Liver (tissue), 8 donors: ENCODE measurements at regions not wholly inside any gene's neighbourhood (a gene's known extent, or its start where the extent isn't known, plus 50 kb on each side); places are given as distances from the start of the nearest gene placed in this dataset.

ENCODE experiments used
- DNase-seq: peaks from one replicate; pipeline ENCODE4 v3.0.0-alpha.2; 2017; ENCODE audit warnings: low spot score
- H3K27ac ChIP-seq, 2 donors: one replicate each; pipeline ENCODE4 v1.7.0; 2013; ENCODE audit warnings: inconsistent platforms in 2 of 2, low read length in 2 of 2, control low read depth in 1 of 2, low read depth in 1 of 2, mild to moderate bottlenecking in 1 of 2
- H3K27me3 ChIP-seq, 4 donors: one replicate each; pipeline versions ENCODE4 v1.6.1 to v1.7.0; 2013; ENCODE audit warnings: low read length in 3 of 4, inconsistent platforms in 1 of 4, mild to moderate bottlenecking in 1 of 4, moderate library complexity in 1 of 4; ENCODE audit not compliant: control insufficient read depth in 4 of 4, insufficient read depth in 4 of 4
- H3K36me3 ChIP-seq, 4 donors: one replicate each; pipeline versions ENCODE4 v1.6.1 to v1.7.0; 2013; ENCODE audit warnings: low read length in 3 of 4, mild to moderate bottlenecking in 3 of 4, low read depth in 1 of 4, moderate library complexity in 1 of 4; ENCODE audit not compliant: control insufficient read depth in 4 of 4, insufficient read depth in 3 of 4
- H3K4me1 ChIP-seq, 4 donors: one replicate each; pipeline versions ENCODE4 v1.6.1 to v1.7.0; 2013; ENCODE audit warnings: low read length in 3 of 4, mild to moderate bottlenecking in 3 of 4, moderate library complexity in 1 of 4; ENCODE audit not compliant: control insufficient read depth in 4 of 4, insufficient read depth in 4 of 4
- H3K4me3 ChIP-seq, 3 donors: one replicate each; pipeline versions ENCODE4 v1.6.1 to v1.7.0; 2013; ENCODE audit warnings: low read length in 3 of 3, control low read depth in 1 of 3, low read depth in 1 of 3, mild to moderate bottlenecking in 1 of 3
- H3K9ac ChIP-seq, 2 donors: one replicate each; pipeline ENCODE4 v1.7.0; 2013; ENCODE audit warnings: low read length in 2 of 2, mild to moderate bottlenecking in 2 of 2, moderate library complexity in 2 of 2, control low read depth in 1 of 2, low read depth in 1 of 2
- H3K9me3 ChIP-seq, 4 donors: one replicate each; pipeline versions ENCODE4 v1.6.1 to v1.7.0; 2013; ENCODE audit warnings: low read length in 3 of 4; ENCODE audit not compliant: control insufficient read depth in 4 of 4
- CTCF ChIP-seq: fragments of 150-350 bp; IDR thresholded peaks from 2 replicates; pipeline ENCODE4 v1.5.1; 2017; ENCODE audit warnings: improper control_type of control experiment, low read depth, low read length; ENCODE audit not compliant: missing input control
- EGR1 ChIP-seq, 2 donors: IDR thresholded peaks; 2 replicates each; pipeline ENCODE4 v1.6.1; 2016 to 2018; ENCODE audit warnings: antibody characterized with exemption in 2 of 2, low read depth in 2 of 2
- FOXA1 ChIP-seq: IDR thresholded peaks from 2 replicates; pipeline ENCODE4 v1.6.1; 2016; ENCODE audit warnings: antibody characterized with exemption
- GABPA ChIP-seq, 2 donors: IDR thresholded peaks in 1 of 2; conservative IDR thresholded peaks in 1 of 2; 2 replicates each; pipeline ENCODE4 v1.6.1; 2016; ENCODE audit warnings: antibody characterized with exemption in 2 of 2, mild to moderate bottlenecking in 1 of 2, moderate library complexity in 1 of 2
- HNF4A ChIP-seq, 2 donors: conservative IDR thresholded peaks; 2 replicates each; pipeline ENCODE4 v1.6.1; 2016; ENCODE audit warnings: antibody characterized with exemption in 2 of 2, mild to moderate bottlenecking in 2 of 2
- HNF4G ChIP-seq: IDR thresholded peaks from 2 replicates; pipeline ENCODE4 v1.6.1; 2016; ENCODE audit warnings: antibody characterized with exemption
- JUND ChIP-seq, 2 donors: IDR thresholded peaks; 2 replicates each; pipeline ENCODE4 v1.6.1; 2016; ENCODE audit warnings: antibody characterized with exemption in 2 of 2
- NR2F2 ChIP-seq: IDR thresholded peaks from 2 replicates; pipeline ENCODE4 v1.6.1; 2016; ENCODE audit warnings: antibody characterized with exemption
- RAD21 ChIP-seq, 2 donors: IDR thresholded peaks; 2 replicates each; pipeline ENCODE4 v1.6.1; 2016; ENCODE audit warnings: antibody characterized with exemption in 2 of 2, mild to moderate bottlenecking in 2 of 2
- RXRA ChIP-seq, 2 donors: IDR thresholded peaks; 2 replicates each; pipeline ENCODE4 v1.6.1; 2017 to 2018; ENCODE audit warnings: antibody characterized with exemption in 2 of 2, mild to moderate bottlenecking in 1 of 2
- SP1 ChIP-seq: IDR thresholded peaks from 2 replicates; pipeline ENCODE4 v1.6.1; 2018; ENCODE audit warnings: antibody characterized with exemption, mild to moderate bottlenecking
- TAF1 ChIP-seq: conservative IDR thresholded peaks from 2 replicates; pipeline ENCODE4 v1.6.1; 2016; ENCODE audit warnings: antibody characterized with exemption, mild to moderate bottlenecking
- YY1 ChIP-seq: IDR thresholded peaks from 2 replicates; pipeline ENCODE4 v1.6.1; 2016; ENCODE audit warnings: antibody characterized with exemption, mild to moderate bottlenecking
- WGBS: extraction: QIAGEN DNeasy Blood & Tissue Kit; methylation state at CpG from one replicate; pipeline ENCODE4 v1.1.7; 2013; 5-methylcytosine and 5-hydroxymethylcytosine counted together
- TF ChIP-seq, protein P1 (sequence below): IDR thresholded peaks from 2 replicates; pipeline ENCODE4 v1.6.1; 2016; ENCODE audit warnings: antibody characterized with exemption
- TF ChIP-seq, protein P2 (sequence below): IDR thresholded peaks from 2 replicates; pipeline ENCODE4 v1.6.1; 2016; ENCODE audit warnings: antibody characterized with exemption
- TF ChIP-seq, protein P3 (sequence below): IDR thresholded peaks from 2 replicates; pipeline ENCODE4 v1.6.1; 2016; ENCODE audit warnings: antibody characterized with exemption, mild to moderate bottlenecking
- TF ChIP-seq, protein P4 (sequence below): IDR thresholded peaks from 2 replicates; pipeline ENCODE4 v1.6.1; 2016; ENCODE audit warnings: antibody characterized with exemption
- donor health status: healthy.
- donor health status: healthy.
- donor health status: healthy.
- donor health status: healthy.
- donor health status: healthy.

DNA sequence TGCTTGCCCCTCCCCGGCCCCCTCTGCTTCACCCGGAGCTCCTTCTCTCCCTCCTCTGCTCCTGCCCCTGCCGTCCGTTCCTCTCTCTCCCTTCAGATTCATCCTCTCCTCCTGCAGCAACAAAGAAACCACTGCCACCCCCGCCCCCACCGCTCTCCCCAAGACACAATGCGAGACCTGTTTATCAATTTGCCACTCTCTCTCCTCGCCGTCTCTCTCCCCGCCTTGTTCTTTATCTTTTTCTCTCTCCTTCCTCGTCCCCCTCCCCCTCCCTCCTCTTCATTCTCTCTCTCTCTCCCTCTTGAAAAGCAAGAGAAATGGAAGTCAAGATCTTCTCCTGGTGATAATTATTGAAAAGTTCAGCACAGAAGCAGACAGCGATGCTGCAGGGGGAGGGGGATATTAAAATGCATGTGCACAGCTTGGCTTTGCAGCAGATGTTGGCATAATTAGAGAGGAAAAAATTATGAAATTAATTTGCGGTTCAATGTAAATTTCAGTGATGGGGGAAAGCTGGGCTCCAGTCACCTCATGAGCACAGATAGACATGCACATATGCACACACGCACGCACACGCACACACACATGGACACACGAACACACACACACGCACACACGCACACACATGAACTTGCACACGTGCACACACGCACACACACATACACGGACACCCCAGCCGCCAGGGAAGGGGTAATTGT lies 58.1 kb upstream of the CBFA2T3 start:
- Histone ChIP-seq H3K4me3 (no peak overlapping the region), H3K9me3 (no peaks in the 10 kb centered on the region), H3K4me1 (no peaks in the 10 kb centered on the region), H3K9ac (no peak overlapping the region), H3K27ac (no peak overlapping the region), H3K27me3 (no peaks in the 10 kb centered on the region), H3K36me3 (no peaks in the 10 kb centered on the region)
- DNase-seq, result no peak
- TF ChIP-seq, protein P1, sequence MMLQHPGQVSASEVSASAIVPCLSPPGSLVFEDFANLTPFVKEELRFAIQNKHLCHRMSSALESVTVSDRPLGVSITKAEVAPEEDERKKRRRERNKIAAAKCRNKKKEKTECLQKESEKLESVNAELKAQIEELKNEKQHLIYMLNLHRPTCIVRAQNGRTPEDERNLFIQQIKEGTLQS, result no peak
- TF ChIP-seq RXRA (IDR thresholded peaks at IDR 0.05) (no peak), GABPA (IDR thresholded peaks at IDR 0.05 in 1 of 2, conservative IDR thresholded peaks at IDR 0.05 in 1 of 2) (no peak), NR2F2 (no peak), JUND (IDR thresholded peaks at IDR 0.05) (no peak), YY1 (no peak), EGR1 (IDR thresholded peaks at IDR 0.05; ENCODE audit: low read depth in 2 of 2) (no peak), SP1 (no peak), HNF4G (no peak), FOXA1 (no peak), TAF1 (no peak), HNF4A (conservative IDR thresholded peaks at IDR 0.05) (no peak), RAD21 (IDR thresholded peaks at IDR 0.05) (no peak), CTCF (no peak)
- TF ChIP-seq, protein P2, sequence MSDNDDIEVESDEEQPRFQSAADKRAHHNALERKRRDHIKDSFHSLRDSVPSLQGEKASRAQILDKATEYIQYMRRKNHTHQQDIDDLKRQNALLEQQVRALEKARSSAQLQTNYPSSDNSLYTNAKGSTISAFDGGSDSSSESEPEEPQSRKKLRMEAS, result no peak
- WGBS, result 47% methylated on average over 23 of the region's 23 CpGs

GRCh38 chr16:89035669-89036570 lies 57.7 kb upstream of the ACSF3 start:
- Histone ChIP-seq H3K4me1 (no peaks in the 10 kb centered on the region), H3K9me3 (no peaks in the 10 kb centered on the region), H3K4me3 (no peak overlapping the region), H3K27me3 (no peaks in the 10 kb centered on the region), H3K27ac (no peak overlapping the region), H3K9ac (no peak overlapping the region), H3K36me3 (no peaks in the 10 kb centered on the region)
- DNase-seq, result no peak
- 65% methylated on average over 22 of the region's 22 CpGs for WGBS
- TF ChIP-seq, protein P3, sequence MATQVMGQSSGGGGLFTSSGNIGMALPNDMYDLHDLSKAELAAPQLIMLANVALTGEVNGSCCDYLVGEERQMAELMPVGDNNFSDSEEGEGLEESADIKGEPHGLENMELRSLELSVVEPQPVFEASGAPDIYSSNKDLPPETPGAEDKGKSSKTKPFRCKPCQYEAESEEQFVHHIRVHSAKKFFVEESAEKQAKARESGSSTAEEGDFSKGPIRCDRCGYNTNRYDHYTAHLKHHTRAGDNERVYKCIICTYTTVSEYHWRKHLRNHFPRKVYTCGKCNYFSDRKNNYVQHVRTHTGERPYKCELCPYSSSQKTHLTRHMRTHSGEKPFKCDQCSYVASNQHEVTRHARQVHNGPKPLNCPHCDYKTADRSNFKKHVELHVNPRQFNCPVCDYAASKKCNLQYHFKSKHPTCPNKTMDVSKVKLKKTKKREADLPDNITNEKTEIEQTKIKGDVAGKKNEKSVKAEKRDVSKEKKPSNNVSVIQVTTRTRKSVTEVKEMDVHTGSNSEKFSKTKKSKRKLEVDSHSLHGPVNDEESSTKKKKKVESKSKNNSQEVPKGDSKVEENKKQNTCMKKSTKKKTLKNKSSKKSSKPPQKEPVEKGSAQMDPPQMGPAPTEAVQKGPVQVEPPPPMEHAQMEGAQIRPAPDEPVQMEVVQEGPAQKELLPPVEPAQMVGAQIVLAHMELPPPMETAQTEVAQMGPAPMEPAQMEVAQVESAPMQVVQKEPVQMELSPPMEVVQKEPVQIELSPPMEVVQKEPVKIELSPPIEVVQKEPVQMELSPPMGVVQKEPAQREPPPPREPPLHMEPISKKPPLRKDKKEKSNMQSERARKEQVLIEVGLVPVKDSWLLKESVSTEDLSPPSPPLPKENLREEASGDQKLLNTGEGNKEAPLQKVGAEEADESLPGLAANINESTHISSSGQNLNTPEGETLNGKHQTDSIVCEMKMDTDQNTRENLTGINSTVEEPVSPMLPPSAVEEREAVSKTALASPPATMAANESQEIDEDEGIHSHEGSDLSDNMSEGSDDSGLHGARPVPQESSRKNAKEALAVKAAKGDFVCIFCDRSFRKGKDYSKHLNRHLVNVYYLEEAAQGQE, result no peak
- TF ChIP-seq, protein P1, result no peak
- no peak for TF ChIP-seq CTCF
- TF ChIP-seq RXRA (IDR thresholded peaks at IDR 0.05), result no peak
- no peak for TF ChIP-seq NR2F2
- no peak for TF ChIP-seq RAD21 (IDR thresholded peaks at IDR 0.05)
- TF ChIP-seq, protein P4, sequence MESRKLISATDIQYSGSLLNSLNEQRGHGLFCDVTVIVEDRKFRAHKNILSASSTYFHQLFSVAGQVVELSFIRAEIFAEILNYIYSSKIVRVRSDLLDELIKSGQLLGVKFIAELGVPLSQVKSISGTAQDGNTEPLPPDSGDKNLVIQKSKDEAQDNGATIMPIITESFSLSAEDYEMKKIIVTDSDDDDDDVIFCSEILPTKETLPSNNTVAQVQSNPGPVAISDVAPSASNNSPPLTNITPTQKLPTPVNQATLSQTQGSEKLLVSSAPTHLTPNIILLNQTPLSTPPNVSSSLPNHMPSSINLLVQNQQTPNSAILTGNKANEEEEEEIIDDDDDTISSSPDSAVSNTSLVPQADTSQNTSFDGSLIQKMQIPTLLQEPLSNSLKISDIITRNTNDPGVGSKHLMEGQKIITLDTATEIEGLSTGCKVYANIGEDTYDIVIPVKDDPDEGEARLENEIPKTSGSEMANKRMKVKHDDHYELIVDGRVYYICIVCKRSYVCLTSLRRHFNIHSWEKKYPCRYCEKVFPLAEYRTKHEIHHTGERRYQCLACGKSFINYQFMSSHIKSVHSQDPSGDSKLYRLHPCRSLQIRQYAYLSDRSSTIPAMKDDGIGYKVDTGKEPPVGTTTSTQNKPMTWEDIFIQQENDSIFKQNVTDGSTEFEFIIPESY, result no peak
